ENCODE measurements at regions not wholly inside any gene's neighbourhood (a gene's known extent, or its start where the extent isn't known, plus 50 kb on each side); places are given as distances from the start of the nearest gene placed in this dataset.

GRCh38 chr4:177047070-177047850 lies 254.5 kb upstream of the VEGFC start:
- DNase-seq (ENCODE audit: low read depth, low spot score), result peak; percentile 16
- ChIA-PET POLR2A (interaction anchor here (0.8 to 1.3 kb wide), 4 partner anchors 144 to 278 kb away, joined by 3 to 12 read pairs (median 5); partner anchors contain the start of gene VEGFC), CTCF (interaction anchor here (0.5 to 3.8 kb wide), 100 partner anchors 9 to 706 kb away, joined by 3 to 52 read pairs (median 4); partner anchors contain the start of gene VEGFC)
- no peak overlapping the region for H3K4me3 ChIP-seq (ENCODE audit: low read depth, low read length)
- peak; percentile 66 for TF ChIP-seq CTCF (IDR thresholded peaks at IDR 0.05; ENCODE audit: insufficient read depth, low read length, missing control alignments)

GRCh38 chr4:177047851-177048174 lies 255.1 kb upstream of the VEGFC start:
- ChIA-PET POLR2A (interaction anchor here (1.1 to 1.3 kb wide), 3 partner anchors 145 to 256 kb away, joined by 4 to 12 read pairs (median 6); partner anchors contain the start of gene VEGFC), CTCF (interaction anchor here (0.5 to 3.8 kb wide), 97 partner anchors 10 to 706 kb away, joined by 3 to 52 read pairs (median 4); partner anchors contain the start of gene VEGFC)
- H3K4me3 ChIP-seq (ENCODE audit: low read depth, low read length), result no peak overlapping the region
- TF ChIP-seq CTCF (IDR thresholded peaks at IDR 0.05; ENCODE audit: insufficient read depth, low read length, missing control alignments), result no peak
- no peak for DNase-seq (ENCODE audit: low read depth, low spot score)

GRCh38 chr4:177051473-177052060 lies 258.1 kb upstream of the NEIL3 start:
- CTCF ChIA-PET, result interaction anchor here (0.7 to 1.1 kb wide), 5 partner anchors 22 to 674 kb away, joined by 3 to 4 read pairs (median 3); no protein-coding TSS in a partner anchor
- H3K4me3 ChIP-seq (ENCODE audit: low read depth, low read length), result no peak overlapping the region
- no peak for TF ChIP-seq CTCF (IDR thresholded peaks at IDR 0.05; ENCODE audit: insufficient read depth, low read length, missing control alignments)
- no peak for DNase-seq (ENCODE audit: low read depth, low spot score)
- POLR2A ChIA-PET, result no interaction called here

DNA sequence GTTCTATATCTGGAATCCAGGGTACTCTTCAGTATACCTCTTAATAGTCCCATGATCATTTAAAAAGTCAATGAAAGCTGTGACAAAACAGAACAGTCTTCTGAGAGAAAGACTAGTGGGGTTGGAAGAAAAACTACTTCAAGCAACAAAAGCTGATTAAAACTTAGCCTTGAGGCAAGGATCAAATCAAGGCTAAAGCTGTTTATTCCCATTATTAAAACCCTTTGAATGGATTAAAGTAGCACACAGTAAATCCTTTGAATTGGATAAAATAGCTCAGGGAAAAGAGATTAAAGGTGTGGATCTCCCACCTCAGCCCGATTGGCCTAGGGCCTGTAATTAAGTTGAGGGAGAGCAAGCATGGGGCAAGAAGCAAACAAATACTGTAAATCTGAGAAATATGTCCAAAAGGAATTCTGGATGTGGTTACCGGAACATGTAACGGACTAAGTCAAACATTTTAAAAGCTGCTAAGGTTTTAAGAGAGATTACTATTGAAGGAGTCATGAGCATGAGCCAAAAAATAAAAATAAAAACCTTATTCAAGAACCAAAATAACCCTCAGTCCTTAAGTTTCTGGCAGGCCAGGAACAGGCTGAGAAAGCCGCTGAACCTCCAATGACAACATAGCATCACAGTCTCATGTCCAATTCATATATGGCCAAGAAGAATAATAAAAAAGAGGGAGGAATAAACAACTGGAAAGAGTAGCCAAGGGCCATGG lies 257.3 kb upstream of the NEIL3 start:
- DNase-seq (ENCODE audit: low read depth, low spot score), result no peak
- TF ChIP-seq CTCF (IDR thresholded peaks at IDR 0.05; ENCODE audit: insufficient read depth, low read length, missing control alignments), result no peak
- ChIA-PET POLR2A (no interaction called here), CTCF (interaction anchor here (0.7 to 1.1 kb wide), 4 partner anchors 208 to 675 kb away, joined by 3 to 4 read pairs (median 3); no protein-coding TSS in a partner anchor)
- H3K4me3 ChIP-seq (ENCODE audit: low read depth, low read length), result no peak overlapping the region

DNA sequence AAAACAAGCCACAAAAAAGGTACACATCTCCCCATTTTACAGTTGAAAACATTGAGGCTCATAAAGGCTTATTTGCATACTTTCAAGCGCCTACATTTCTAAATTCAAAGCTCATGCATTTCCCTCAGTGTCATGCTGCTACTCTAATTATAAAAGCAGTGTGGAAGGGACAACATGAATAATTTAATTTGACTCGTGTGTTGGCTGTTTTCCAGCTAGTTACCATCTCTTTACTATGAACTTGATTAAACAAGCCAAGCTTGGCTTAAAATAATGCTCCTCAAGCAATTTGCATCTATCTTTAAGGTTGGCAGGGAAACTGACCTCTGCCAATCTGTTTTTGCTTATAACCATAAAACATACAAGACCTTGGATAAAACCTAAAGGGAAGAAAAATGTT lies 252.5 kb upstream of the NEIL3 start:
- TF ChIP-seq CTCF (IDR thresholded peaks at IDR 0.05; ENCODE audit: insufficient read depth, low read length, missing control alignments), result no peak
- CTCF ChIA-PET, result interaction anchor here (1.0 to 4.4 kb wide), 3 partner anchors 8 to 283 kb away, joined by 3 to 51 read pairs (median 5); no protein-coding TSS in a partner anchor
- DNase-seq (ENCODE audit: low read depth, low spot score), result no peak
- POLR2A ChIA-PET, result no interaction called here
- no peak overlapping the region for H3K4me3 ChIP-seq (ENCODE audit: low read depth, low read length)
